ENCODE measurements at regions not wholly inside any gene's neighbourhood (a gene's known extent, or its start where the extent isn't known, plus 50 kb on each side); places are given as distances from the start of the nearest gene placed in this dataset.

GRCh38 chr18:78898635-78899034 is 81.0 kb upstream of the SALL3 start:
- no peak for DNase-seq (ENCODE audit: low read depth in 2 of 2)

DNA sequence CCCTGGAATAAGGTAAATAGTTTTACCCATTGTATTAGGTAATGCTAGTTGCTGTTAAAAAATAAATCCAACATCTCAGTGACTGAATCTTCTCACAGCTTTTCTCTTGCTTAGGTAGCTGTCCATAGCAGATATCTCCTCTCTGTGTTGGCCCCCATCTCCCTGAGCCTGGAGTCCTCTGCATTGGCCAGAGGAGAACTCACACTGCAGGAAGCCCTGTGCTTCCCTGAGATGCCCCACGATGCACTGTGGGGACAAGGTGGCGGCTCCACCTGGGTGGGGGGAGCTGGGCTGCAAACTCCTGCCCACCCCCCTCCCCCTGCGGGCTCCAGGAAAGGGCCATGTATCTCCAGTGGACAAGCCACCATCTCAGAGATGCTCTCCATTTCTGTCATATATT is 80.4 kb upstream of the SALL3 start:
- DNase-seq (ENCODE audit: low read depth in 2 of 2) = no peak

DNA sequence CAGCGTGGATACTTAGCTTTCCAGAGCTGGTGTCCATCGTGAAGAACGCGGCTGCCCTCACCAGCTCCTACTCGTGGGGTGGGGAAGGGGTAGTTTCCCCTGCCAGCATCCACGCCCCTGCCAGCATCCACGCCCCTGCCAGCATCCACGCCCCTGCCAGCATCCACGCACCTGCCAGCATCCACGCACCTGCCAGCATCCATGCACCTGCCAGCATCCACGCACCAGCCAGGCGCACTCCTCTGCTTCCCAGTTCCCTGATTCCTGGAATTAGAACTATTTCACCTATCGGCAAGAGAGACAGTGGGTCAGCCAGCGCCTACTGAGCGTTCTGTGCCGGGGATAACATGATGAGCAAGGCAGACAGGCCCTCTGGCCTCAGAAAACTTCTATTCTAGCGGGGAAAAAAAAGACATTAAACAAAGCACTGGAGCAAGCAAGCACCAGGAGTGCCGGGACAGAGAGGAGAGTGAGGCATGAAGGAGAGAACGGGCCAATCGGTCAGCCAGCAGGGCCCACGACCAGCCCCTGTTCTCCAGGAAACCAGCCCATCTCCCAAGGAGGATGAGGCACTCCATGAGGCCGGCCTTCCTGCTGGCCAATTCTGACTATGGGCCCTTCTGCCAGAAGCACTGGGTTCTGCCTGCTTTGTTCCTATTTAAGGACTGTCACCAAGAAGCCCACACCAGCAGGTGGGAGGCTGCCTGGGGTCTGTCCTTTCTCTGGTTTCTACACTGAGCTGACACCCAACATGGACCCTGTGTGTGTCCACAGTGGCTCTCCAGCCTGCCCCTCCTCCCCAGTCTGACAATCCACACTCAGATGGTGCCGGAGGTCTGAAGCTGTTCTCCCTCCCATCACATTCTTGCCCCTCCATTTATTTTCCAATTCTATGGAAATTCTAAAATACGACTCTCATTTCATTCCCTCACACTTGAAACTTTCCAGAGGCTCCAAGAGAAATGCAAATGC is 78.4 kb upstream of the SALL3 start:
- no peak for DNase-seq (ENCODE audit: low read depth in 2 of 2)

- no peak for DNase-seq (ENCODE audit: low read depth in 2 of 2)
These were observed 77.5 kb upstream of the SALL3 start for GRCh38 chr18:78901923-78902794.

GRCh38 chr18:78902795-78903435 is 76.7 kb upstream of the SALL3 start:
- DNase-seq (ENCODE audit: low read depth in 2 of 2) = no peak

DNA sequence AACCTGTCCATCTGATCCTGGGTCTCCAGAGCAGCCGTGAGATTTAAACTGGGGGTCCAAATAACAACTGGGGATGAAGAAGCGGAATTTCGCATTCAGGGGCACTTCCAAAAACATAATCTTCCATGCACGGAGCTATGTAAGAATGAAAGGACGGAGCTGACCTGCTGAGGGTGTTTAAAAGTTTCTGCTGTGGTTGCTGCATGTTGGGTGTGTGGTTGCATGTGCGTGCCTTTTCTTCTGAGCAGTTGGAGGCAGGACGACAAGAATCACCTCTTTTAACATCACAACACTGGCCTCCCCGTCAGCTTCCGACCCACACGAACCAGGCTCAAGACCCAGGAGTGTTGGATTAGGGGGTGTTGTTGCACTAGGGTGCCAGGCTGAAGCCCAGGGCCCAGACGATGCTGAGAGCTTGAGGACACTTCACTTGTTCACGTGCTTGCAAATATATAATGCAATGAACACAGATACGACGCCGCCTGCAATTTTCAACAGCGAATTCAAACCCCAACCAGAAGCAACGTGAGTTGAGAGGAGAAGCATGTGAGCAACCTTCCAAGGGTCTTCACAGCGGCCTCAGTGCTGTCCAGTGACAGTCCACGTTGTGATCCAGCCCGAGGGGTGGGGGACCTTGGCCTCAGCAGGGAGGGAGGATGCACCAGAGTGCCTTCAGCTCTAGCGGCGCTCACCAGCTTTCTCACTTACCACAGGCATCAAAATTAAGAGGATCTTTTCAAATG is 76.0 kb upstream of the SALL3 start:
- no peak for DNase-seq (ENCODE audit: low read depth in 2 of 2)

DNA sequence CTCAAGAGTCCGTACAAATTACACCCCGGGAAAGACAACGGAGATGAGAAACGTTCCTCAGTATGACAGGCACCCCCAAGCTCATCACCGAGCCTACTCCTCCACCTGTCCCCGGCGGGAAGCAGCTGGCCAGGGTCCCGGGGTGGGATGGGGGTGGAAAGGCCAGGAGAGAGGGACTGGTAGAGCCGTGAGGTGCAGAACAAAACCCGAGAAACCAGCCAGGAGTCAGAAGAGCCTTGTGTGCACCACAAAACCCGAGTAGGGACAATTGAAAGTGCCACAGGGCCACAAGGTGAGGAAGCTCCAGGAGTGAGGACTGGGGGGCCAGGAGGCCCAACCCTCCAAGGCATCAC is 75.5 kb upstream of the SALL3 start:
- DNase-seq (ENCODE audit: low read depth in 2 of 2) = no peak

- no peak for DNase-seq (ENCODE audit: low read depth in 2 of 2)
These were observed 74.3 kb upstream of the SALL3 start for GRCh38 chr18:78905334-78905733.

DNA sequence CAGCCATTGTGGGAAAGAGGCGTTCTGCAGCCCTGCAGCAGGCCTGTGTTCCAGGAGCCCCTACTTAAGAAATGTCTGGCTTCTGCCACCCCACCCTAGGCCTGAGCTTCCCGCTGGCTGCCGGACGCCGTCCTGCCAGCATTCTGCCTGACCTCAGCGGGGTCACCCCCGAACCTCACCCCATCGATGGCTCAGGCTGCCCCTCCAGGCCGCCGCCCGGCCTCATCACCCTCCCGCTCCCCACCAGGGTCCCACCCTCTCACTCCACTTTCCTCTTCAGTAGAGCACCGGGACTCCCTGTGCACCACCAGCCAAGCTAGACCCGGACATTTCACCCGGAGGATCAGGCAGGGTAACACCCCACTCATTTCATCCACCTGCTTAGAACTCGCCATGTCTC is 73.6 kb upstream of the SALL3 start:
- DNase-seq (ENCODE audit: low read depth in 2 of 2) = no peak

DNA sequence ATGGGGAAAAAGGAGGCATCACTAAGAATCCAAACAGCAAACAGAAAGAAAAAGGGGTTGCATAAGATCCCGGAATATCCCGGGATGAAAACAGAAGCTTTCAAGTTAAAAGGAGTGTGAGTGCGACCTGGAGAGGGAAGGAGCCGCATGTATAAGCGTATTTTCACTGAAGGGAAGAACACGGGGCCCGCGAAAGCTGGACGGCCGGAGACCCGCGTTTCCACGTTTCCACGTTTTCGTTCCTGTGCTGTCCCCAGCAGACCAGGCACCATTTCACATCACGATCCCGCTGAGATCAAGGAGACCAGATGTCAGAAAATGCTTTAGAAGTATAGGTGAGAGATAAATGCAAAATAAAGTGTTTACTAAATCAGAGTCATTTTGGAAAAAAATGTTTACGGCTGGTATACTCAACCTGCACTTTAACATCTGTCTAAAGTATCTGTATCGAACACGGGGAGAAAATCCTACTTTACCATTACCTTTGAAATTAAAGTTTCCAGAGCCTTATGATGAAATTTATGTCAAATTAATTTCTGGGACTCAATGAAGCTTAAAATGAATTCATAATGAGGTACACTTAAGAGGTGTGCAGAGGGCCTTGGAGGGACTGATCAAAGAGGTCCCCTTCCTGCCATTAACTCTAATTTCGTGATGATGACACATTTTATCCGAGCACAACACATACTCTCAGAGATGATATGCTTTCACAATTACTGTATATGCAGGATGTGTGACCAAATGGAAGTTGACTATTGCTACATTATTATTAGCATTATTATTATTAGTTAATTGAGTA is 71.0 kb upstream of the SALL3 start:
- DNase-seq (ENCODE audit: low read depth in 2 of 2) = no peak

- no peak for DNase-seq (ENCODE audit: low read depth in 2 of 2)
These were observed 67.8 kb upstream of the SALL3 start for GRCh38 chr18:78911751-78912283.

GRCh38 chr18:78912336-78912735 is 67.3 kb upstream of the SALL3 start:
- DNase-seq (ENCODE audit: low read depth in 2 of 2) = no peak

DNA sequence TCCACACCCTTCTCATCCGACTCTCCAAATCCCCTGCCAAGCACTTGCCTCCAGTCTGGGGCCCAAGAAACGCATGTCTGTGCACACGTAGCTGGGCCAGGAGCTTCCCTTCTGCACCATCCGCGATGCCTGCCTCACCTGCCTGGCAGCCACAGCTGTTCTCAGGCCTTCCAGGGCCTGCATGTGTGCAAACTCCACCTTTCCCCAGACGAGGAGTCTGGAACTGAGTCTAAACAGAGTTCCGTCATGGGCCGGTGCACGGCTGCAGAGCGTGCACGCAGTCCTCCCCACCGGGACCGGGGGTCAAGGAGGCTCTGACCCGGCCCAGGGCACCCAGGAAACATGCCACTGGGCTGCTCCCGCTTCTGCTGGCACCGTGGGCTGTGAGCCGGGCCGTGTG is 66.8 kb upstream of the SALL3 start:
- DNase-seq (ENCODE audit: low read depth in 2 of 2) = no peak

DNA sequence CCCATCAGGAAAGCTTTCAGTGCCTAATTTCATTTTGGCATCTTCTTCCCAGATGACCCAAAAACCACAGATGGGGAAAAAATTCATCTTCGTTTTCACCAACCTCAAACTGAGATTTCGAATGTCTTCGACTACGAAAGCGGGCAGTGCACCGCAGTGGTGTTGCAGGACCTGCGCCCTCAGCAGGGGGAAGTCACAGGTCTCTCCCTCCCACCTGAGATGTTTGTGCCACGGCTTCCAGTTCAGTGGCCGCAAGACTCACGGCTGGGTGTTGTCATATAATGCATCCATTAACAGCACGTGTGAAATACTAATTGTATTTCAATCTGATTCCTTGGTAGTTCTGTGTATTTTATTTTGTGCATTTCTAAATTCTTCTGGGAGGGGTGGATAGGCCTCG is 66.2 kb upstream of the SALL3 start:
- no peak for DNase-seq (ENCODE audit: low read depth in 2 of 2)

DNA sequence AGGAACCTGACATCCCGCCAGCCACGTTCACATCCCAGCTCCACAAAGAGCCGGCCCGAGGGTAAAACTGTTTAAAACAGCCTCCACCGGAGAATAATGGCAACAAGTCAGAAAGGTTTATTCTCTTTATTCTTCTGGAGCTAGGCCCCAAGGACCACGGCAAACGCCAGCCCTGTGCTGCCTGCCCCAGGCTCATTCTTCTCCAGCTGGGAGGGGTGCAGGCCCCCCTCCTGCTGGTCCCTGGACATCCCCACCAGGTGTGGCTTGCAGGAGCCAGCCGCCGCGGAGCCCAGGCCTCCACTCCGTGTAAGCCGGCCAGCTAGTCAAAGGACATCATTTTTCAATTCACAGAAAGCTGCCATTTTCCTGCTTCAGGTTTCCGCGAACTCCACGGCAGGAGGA is 65.8 kb upstream of the SALL3 start:
- DNase-seq (ENCODE audit: low read depth in 2 of 2) = no peak

DNA sequence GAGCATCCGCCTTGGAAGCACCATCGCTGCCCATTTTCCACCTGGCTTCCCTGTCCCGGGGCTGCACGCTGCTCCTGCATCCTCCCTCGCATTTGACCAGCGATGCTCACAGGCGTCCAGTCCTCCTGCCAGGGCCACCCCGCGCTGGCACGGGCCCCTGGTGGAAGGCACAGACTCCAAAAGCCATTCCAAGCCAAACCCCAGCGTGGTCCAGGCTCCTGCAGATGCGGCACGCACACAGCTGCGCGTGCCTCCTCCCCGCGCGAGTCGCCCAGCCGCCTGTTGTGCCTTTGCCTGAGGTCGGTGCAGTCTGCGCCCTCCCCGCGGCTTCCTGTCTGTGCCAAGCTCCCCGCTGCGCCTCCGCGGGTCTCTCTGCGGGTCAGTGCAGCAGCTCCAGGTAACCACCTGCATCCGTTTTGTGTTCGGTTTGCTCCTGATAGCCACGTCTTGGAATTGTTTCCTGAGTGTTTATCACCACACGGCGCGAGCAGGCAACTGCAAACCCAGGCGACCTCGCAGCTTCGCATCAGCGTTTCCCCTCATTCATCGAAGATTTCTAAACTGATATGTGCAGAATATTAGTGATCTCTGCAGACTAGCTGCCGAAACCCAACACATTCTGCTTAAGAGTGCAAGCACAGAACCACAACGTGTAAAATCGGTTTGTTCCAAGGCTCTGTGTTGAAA is 65.2 kb upstream of the SALL3 start:
- DNase-seq (ENCODE audit: low read depth in 2 of 2) = no peak

DNA sequence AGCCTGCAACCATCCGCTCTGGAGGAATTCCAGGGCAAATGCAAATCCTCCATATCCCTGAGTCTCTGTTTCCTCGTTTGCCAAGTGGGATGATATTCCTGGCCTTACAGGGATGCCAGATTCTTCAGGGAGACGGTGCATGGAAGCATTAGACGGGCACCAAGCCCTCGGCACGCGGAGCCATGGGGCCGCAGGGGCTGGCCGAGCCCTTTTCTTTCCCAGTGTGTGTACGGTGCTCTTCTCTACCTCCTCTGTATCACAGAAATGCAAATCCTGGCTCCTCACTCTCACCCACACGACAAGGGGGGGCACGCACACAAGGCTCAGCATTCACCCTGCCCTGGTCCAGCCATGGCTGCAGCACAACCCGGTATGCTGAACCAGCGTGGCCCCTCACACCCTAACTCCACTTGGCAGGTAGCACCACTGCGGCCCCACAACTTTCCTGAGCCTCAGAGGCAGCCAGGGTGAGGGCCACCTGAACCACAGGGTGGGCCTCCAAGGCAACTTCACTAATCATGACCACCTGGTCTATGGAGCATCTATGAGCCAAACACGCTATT is 64.1 kb upstream of the SALL3 start:
- no peak for DNase-seq (ENCODE audit: low read depth in 2 of 2)

DNA sequence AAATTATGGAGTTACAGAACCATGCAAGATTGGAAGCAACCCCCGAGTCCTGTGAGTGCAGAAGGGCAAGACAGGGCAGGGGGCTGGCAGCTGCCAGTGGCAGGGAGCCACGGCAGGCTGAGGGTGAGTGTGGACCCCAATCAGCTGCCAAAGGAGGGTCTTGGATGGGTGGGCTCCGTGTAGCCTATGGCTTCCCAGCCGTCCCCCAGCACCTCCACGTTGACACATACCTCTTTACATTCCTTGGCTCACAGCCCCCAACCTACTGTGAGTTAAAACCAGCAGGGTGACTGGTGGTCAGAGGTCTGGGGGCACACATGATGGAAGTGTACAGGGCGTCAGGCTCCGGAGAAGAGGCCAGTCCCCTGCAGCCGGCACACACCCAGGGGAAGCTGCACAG is 60.9 kb upstream of the SALL3 start:
- DNase-seq (ENCODE audit: low read depth in 2 of 2) = no peak

- DNase-seq (ENCODE audit: low read depth in 2 of 2) = no peak
These were observed 59.7 kb upstream of the SALL3 start for GRCh38 chr18:78919956-78920355.

Data from activated CD4-positive, alpha-beta T cell treated with anti-CD3 and anti-CD28 coated beads for 24 hours (primary cell).